Activated T-cell treated with anti-CD3 and anti-CD28 coated beads, Interleukin-2, amount 50 U/mL, for 4 hours (primary cell): ENCODE measurements at regions not wholly inside any gene's neighbourhood (a gene's known extent, or its start where the extent isn't known, plus 50 kb on each side); places are given as distances from the start of the nearest gene placed in this dataset.
"Not testable (repeated sequence)": the region's sequence is repeated elsewhere in the genome, so short reads cannot be mapped to it uniquely, and the experiment has no call there.

Experiments used
- ATAC-seq, 2 donors: fragments of 200-7000 bp; cut with Tn5 transposase; one replicate each; pipeline ENCODE4 v1.10.0; 2021
- DNase-seq: peaks from one replicate; pipeline ENCODE4 v3.0.0-alpha.2; 2020
- H3K27me3 Mint-ChIP-seq: one replicate; pipeline ENCODE4 v1.8.0; 2021; ENCODE audit warnings: low read depth, mixed read lengths
- H3K36me3 Mint-ChIP-seq: one replicate; pipeline ENCODE4 v1.8.0; 2022; ENCODE audit warnings: mixed read lengths; ENCODE audit not compliant: insufficient read depth
- H3K4me1 Mint-ChIP-seq: one replicate; pipeline ENCODE4 v1.8.0; 2021; ENCODE audit warnings: low read depth, mixed read lengths
- H3K4me3 Mint-ChIP-seq: one replicate; pipeline ENCODE4 v1.8.0; 2021; ENCODE audit warnings: mild to moderate bottlenecking, moderate library complexity, mixed read lengths
- H3K9me3 Mint-ChIP-seq: one replicate; pipeline ENCODE4 v1.8.0; 2021; ENCODE audit warnings: mixed read lengths

DNA sequence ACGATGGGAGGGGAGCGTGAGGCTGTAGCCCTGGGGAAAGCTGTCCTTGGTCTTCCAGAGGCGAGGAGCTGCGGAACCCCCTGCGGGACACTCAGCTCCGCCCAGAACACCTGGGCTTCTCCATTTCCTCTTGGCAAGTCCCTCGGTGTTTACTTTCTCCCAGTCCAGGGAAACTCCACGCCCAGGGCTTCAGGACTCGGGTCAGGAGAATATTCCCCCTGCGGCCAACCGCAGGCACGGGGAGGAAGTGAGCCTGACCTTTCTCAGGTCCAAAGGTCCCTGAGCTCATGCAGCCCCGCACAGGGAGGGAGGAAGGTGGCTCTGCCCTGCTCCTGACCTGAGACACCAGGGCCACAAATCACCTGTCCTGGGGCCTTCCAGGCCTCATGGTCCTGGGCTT, 5435.9 kb upstream of the TPTE start:
- DNase-seq, ATAC-seq, H3K4me3 Mint-ChIP-seq, H3K36me3 Mint-ChIP-seq, H3K27me3 Mint-ChIP-seq, H3K9me3 Mint-ChIP-seq, H3K4me1 Mint-ChIP-seq: not testable (repeated sequence)

DNA sequence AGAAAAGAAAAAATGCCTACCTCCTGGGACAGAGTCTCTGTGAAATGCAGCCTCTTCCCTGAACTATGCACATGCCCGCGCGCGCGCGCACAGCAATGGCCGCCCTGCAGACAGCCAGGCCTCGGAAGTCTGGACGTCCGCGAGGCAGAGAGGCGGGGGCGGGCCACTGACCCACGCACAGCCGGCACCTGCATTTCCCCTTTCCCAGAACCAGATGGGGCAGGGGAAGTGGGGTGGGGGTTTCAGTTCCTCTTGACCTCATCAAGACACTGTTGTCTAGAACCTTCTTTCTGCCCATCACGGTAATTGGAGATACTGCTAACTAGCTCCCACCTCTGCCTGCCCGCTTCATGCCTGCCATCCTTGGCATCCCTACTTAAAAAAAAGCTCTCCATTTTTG, 5435.0 kb upstream of the TPTE start:
- not testable (repeated sequence) for H3K4me1 Mint-ChIP-seq, H3K9me3 Mint-ChIP-seq, H3K27me3 Mint-ChIP-seq, DNase-seq, ATAC-seq, H3K36me3 Mint-ChIP-seq, H3K4me3 Mint-ChIP-seq

DNA sequence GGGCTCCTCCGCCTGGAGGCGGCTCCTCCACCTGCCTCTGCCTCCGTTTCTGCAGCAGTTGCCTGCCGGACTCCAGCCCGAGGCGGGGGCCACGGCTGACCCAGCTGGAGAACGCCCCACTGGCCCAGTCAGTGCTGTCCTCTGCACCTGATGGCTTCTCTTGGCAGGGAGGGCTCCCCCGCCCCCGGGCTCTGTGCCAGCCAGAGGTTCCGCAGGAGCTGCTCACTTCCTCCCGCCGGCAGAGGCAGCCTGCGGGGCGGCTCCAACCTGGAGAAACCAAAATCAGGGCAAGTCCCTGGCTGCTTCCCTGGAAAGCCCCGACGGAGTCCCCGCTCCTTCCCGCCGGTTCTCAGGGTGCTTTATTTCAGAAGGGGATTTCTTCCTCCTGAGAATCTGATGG, 5432.6 kb upstream of the TPTE start:
- ATAC-seq = peak in 1 of 2 donors; percentile 60
- H3K4me1 Mint-ChIP-seq, H3K9me3 Mint-ChIP-seq, H3K36me3 Mint-ChIP-seq, DNase-seq, H3K4me3 Mint-ChIP-seq, H3K27me3 Mint-ChIP-seq: not testable (repeated sequence)

DNA sequence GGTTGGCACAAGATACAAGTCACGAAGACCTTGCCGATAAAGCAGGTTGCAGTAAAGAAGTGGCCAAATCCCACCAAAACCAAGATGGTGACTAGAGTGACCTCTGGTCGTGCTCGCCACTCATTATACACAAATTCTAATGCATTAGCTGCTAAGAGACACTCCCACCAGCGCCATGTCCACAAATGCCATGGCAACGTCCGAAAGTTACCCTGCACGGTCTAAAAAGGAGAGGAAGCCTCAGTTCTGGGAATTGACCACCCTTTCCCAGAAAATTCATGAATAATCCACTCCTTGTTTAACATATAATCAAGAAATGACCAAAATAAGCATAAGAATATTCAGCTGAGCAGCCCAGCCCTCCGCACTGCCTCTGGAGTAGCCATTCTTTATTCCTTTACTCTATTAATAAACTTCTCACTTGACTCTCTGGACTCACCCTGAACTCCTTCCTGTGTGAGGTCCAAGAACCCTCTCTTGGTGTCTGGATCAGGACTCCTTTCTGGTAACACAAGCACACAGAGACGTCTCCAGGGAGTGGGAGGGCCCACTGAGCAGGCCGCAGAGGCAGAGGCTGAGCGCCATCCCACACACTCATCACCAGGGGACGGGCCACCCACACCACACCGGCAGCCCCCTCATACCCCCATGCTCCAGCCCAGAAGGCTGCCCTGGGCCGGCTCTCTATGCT, 5431.8 kb upstream of the TPTE start:
- not testable (repeated sequence) for H3K9me3 Mint-ChIP-seq, DNase-seq

GRCh38 chr21:5090132-5091079, 5431.0 kb upstream of the TPTE start:
- not testable (repeated sequence) for ATAC-seq, DNase-seq

More for the DNA sequence above, 5431.8 kb upstream of the TPTE start:
- not testable (repeated sequence) for ATAC-seq, H3K4me1 Mint-ChIP-seq, H3K27me3 Mint-ChIP-seq, H3K36me3 Mint-ChIP-seq, H3K4me3 Mint-ChIP-seq

DNA sequence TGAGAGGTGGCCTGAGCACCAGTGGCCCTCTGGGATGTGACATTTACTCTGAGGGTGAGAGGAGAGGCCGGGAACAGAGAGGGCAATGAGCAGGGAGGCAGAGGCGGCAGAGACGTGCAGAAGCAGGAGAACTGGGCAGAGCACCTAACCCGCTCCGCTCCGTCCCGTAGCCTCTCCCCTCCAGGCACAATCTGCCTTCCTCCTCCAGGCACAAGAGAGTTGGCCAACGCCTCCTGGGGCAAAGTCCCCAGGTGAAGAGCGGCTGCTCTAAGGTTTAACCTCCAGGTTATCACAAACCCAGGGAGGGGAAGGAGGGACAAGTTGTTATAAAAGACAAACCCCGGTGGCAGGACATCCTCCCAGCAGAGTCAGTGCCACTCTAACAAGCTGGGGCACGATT, 5430.1 kb upstream of the TPTE start:
- not testable (repeated sequence) for H3K9me3 Mint-ChIP-seq, H3K4me3 Mint-ChIP-seq, DNase-seq, H3K4me1 Mint-ChIP-seq, ATAC-seq, H3K36me3 Mint-ChIP-seq, H3K27me3 Mint-ChIP-seq

More at GRCh38 chr21:5090132-5091079, 5431.0 kb upstream of the TPTE start:
- H3K4me3 Mint-ChIP-seq, H3K4me1 Mint-ChIP-seq, H3K9me3 Mint-ChIP-seq, H3K27me3 Mint-ChIP-seq, H3K36me3 Mint-ChIP-seq: not testable (repeated sequence)

- not testable (repeated sequence) for DNase-seq, H3K27me3 Mint-ChIP-seq, H3K4me3 Mint-ChIP-seq, ATAC-seq, H3K4me1 Mint-ChIP-seq, H3K36me3 Mint-ChIP-seq, H3K9me3 Mint-ChIP-seq
Observed at GRCh38 chr21:5095628-5096027, 5425.8 kb upstream of the TPTE start.

- H3K36me3 Mint-ChIP-seq, H3K27me3 Mint-ChIP-seq, H3K4me1 Mint-ChIP-seq, ATAC-seq, H3K4me3 Mint-ChIP-seq, DNase-seq, H3K9me3 Mint-ChIP-seq: not testable (repeated sequence)
Observed at GRCh38 chr21:5098010-5098743, 5423.2 kb upstream of the TPTE start.

- H3K9me3 Mint-ChIP-seq, H3K36me3 Mint-ChIP-seq, H3K4me1 Mint-ChIP-seq, DNase-seq, H3K4me3 Mint-ChIP-seq, ATAC-seq, H3K27me3 Mint-ChIP-seq: not testable (repeated sequence)
Observed at GRCh38 chr21:5100604-5101174, 5420.7 kb upstream of the TPTE start.

GRCh38 chr21:5101749-5102148, 5419.6 kb upstream of the TPTE start:
- H3K4me3 Mint-ChIP-seq = peak overlapping the region; percentile 49
- ATAC-seq (peak; percentile 90 to 92), DNase-seq (peak; percentile 75)
- not testable (repeated sequence) for H3K9me3 Mint-ChIP-seq, H3K27me3 Mint-ChIP-seq, H3K4me1 Mint-ChIP-seq, H3K36me3 Mint-ChIP-seq

- DNase-seq, H3K36me3 Mint-ChIP-seq: not testable (repeated sequence)
- peak in 1 of 2 donors; percentile 7 for ATAC-seq
Observed at GRCh38 chr21:5103880-5104561, 5417.4 kb upstream of the TPTE start.

GRCh38 chr21:5104562-5104928, 5416.8 kb upstream of the TPTE start:
- H3K27me3 Mint-ChIP-seq, H3K4me3 Mint-ChIP-seq, H3K36me3 Mint-ChIP-seq, ATAC-seq, H3K9me3 Mint-ChIP-seq, DNase-seq: not testable (repeated sequence)
- peaks cover 11% of the 10 kb centered on the region for H3K4me1 Mint-ChIP-seq

More at GRCh38 chr21:5103880-5104561, 5417.4 kb upstream of the TPTE start:
- H3K4me1 Mint-ChIP-seq = peaks cover 11% of the 10 kb centered on the region
- not testable (repeated sequence) for H3K27me3 Mint-ChIP-seq, H3K9me3 Mint-ChIP-seq
- peak overlapping the region; percentile 76 for H3K4me3 Mint-ChIP-seq

- not testable (repeated sequence) for H3K9me3 Mint-ChIP-seq, H3K36me3 Mint-ChIP-seq, H3K27me3 Mint-ChIP-seq, DNase-seq, H3K4me3 Mint-ChIP-seq
- H3K4me1 Mint-ChIP-seq = peaks cover 11% of the 10 kb centered on the region
- peak; percentile 23 to 29 for ATAC-seq
Observed at GRCh38 chr21:5105939-5106708, 5415.3 kb upstream of the TPTE start.
